ENCODE measurements at regions not wholly inside any gene's neighbourhood (a gene's known extent, or its start where the extent isn't known, plus 50 kb on each side); places are given as distances from the start of the nearest gene placed in this dataset.

GRCh38 chr4:54554339-54554990 is 103.3 kb upstream of the KIT start:
- no peak for DNase-seq
- no peaks in the 10 kb centered on the region for H3K4me1 Mint-ChIP-seq (ENCODE audit: low read depth)
- H3K27me3 Mint-ChIP-seq (ENCODE audit: low read depth): no peaks in the 10 kb centered on the region
- H3K4me3 Mint-ChIP-seq: no peak overlapping the region
- no peaks in the 10 kb centered on the region for H3K9me3 Mint-ChIP-seq
- no peak for ATAC-seq
- no peaks in the 10 kb centered on the region for H3K36me3 Mint-ChIP-seq (ENCODE audit: insufficient read depth)

GRCh38 chr4:54556051-54556450 is 101.7 kb upstream of the KIT start:
- no peaks in the 10 kb centered on the region for H3K9me3 Mint-ChIP-seq
- no peak overlapping the region for H3K4me3 Mint-ChIP-seq
- H3K36me3 Mint-ChIP-seq (ENCODE audit: insufficient read depth): no peaks in the 10 kb centered on the region
- DNase-seq (no peak), ATAC-seq (no peak)
- no peaks in the 10 kb centered on the region for H3K27me3 Mint-ChIP-seq (ENCODE audit: low read depth)
- no peaks in the 10 kb centered on the region for H3K4me1 Mint-ChIP-seq (ENCODE audit: low read depth)

- Mint-ChIP-seq H3K9me3 (no peaks in the 10 kb centered on the region), H3K4me3 (no peak overlapping the region), H3K36me3 (ENCODE audit: insufficient read depth) (no peaks in the 10 kb centered on the region), H3K27me3 (ENCODE audit: low read depth) (no peaks in the 10 kb centered on the region), H3K4me1 (ENCODE audit: low read depth) (no peaks in the 10 kb centered on the region)
- DNase-seq: no peak
- no peak for ATAC-seq
These were observed 101.2 kb upstream of the KIT start for GRCh38 chr4:54556587-54556986.

GRCh38 chr4:54558889-54559677 is 98.7 kb upstream of the KIT start:
- no peak for DNase-seq
- Mint-ChIP-seq H3K36me3 (ENCODE audit: insufficient read depth) (no peaks in the 10 kb centered on the region), H3K9me3 (no peaks in the 10 kb centered on the region), H3K4me3 (no peak overlapping the region), H3K27me3 (ENCODE audit: low read depth) (no peaks in the 10 kb centered on the region), H3K4me1 (ENCODE audit: low read depth) (no peaks in the 10 kb centered on the region)
- ATAC-seq: no peak

GRCh38 chr4:54560513-54560912 is 97.2 kb upstream of the KIT start:
- no peak overlapping the region for H3K4me3 Mint-ChIP-seq
- no peaks in the 10 kb centered on the region for H3K4me1 Mint-ChIP-seq (ENCODE audit: low read depth)
- H3K27me3 Mint-ChIP-seq (ENCODE audit: low read depth): no peaks in the 10 kb centered on the region
- H3K9me3 Mint-ChIP-seq: no peaks in the 10 kb centered on the region
- no peak for DNase-seq
- H3K36me3 Mint-ChIP-seq (ENCODE audit: insufficient read depth): no peaks in the 10 kb centered on the region
- ATAC-seq: no peak

- no peaks in the 10 kb centered on the region for H3K27me3 Mint-ChIP-seq (ENCODE audit: low read depth)
- H3K4me3 Mint-ChIP-seq: no peak overlapping the region
- no peaks in the 10 kb centered on the region for H3K9me3 Mint-ChIP-seq
- DNase-seq: no peak
- H3K4me1 Mint-ChIP-seq (ENCODE audit: low read depth): peaks cover 8% of the 10 kb centered on the region
- no peaks in the 10 kb centered on the region for H3K36me3 Mint-ChIP-seq (ENCODE audit: insufficient read depth)
- no peak for ATAC-seq
These were observed 95.8 kb upstream of the KIT start for GRCh38 chr4:54561940-54562339.

GRCh38 chr4:54566608-54567007 is 91.1 kb upstream of the KIT start:
- no peaks in the 10 kb centered on the region for H3K36me3 Mint-ChIP-seq (ENCODE audit: insufficient read depth)
- ATAC-seq (no peak), DNase-seq (no peak)
- no peaks in the 10 kb centered on the region for H3K9me3 Mint-ChIP-seq
- no peak overlapping the region for H3K4me3 Mint-ChIP-seq
- peaks cover 1% of the 10 kb centered on the region for H3K27me3 Mint-ChIP-seq (ENCODE audit: low read depth)
- H3K4me1 Mint-ChIP-seq (ENCODE audit: low read depth): peaks cover 8% of the 10 kb centered on the region

GRCh38 chr4:54567327-54567726 is 90.4 kb upstream of the KIT start:
- H3K4me1 Mint-ChIP-seq (ENCODE audit: low read depth): peaks cover 8% of the 10 kb centered on the region
- peaks cover 1% of the 10 kb centered on the region for H3K27me3 Mint-ChIP-seq (ENCODE audit: low read depth)
- H3K9me3 Mint-ChIP-seq: no peaks in the 10 kb centered on the region
- DNase-seq: no peak
- H3K4me3 Mint-ChIP-seq: no peak overlapping the region
- H3K36me3 Mint-ChIP-seq (ENCODE audit: insufficient read depth): no peaks in the 10 kb centered on the region
- no peak for ATAC-seq

- Mint-ChIP-seq H3K36me3 (ENCODE audit: insufficient read depth) (no peaks in the 10 kb centered on the region), H3K9me3 (no peaks in the 10 kb centered on the region), H3K27me3 (ENCODE audit: low read depth) (peaks cover 1% of the 10 kb centered on the region), H3K4me3 (no peak overlapping the region), H3K4me1 (ENCODE audit: low read depth) (peaks cover 8% of the 10 kb centered on the region)
- DNase-seq (no peak), ATAC-seq (peak in 1 of 2 donors; percentile 18)
These were observed 89.6 kb upstream of the KIT start for GRCh38 chr4:54568184-54568583.

- H3K9me3 Mint-ChIP-seq: no peaks in the 10 kb centered on the region
- no peak overlapping the region for H3K4me3 Mint-ChIP-seq
- peaks cover 1% of the 10 kb centered on the region for H3K27me3 Mint-ChIP-seq (ENCODE audit: low read depth)
- peaks cover 8% of the 10 kb centered on the region for H3K4me1 Mint-ChIP-seq (ENCODE audit: low read depth)
- H3K36me3 Mint-ChIP-seq (ENCODE audit: insufficient read depth): no peaks in the 10 kb centered on the region
- DNase-seq (no peak), ATAC-seq (no peak)
These were observed 86.9 kb upstream of the KIT start for GRCh38 chr4:54570822-54571221.

- Mint-ChIP-seq H3K27me3 (ENCODE audit: low read depth) (peaks cover 1% of the 10 kb centered on the region), H3K36me3 (ENCODE audit: insufficient read depth) (no peaks in the 10 kb centered on the region), H3K4me1 (ENCODE audit: low read depth) (peaks cover 4% of the 10 kb centered on the region), H3K4me3 (no peak overlapping the region), H3K9me3 (no peaks in the 10 kb centered on the region)
- ATAC-seq (no peak), DNase-seq (no peak)
These were observed 86.2 kb upstream of the KIT start for GRCh38 chr4:54571293-54572151.

GRCh38 chr4:54572152-54572542 is 85.6 kb upstream of the KIT start:
- Mint-ChIP-seq H3K36me3 (ENCODE audit: insufficient read depth) (no peaks in the 10 kb centered on the region), H3K27me3 (ENCODE audit: low read depth) (peaks cover 1% of the 10 kb centered on the region), H3K9me3 (no peaks in the 10 kb centered on the region), H3K4me1 (ENCODE audit: low read depth) (no peaks in the 10 kb centered on the region), H3K4me3 (no peak overlapping the region)
- DNase-seq: no peak
- no peak for ATAC-seq

GRCh38 chr4:54574500-54574899 is 83.3 kb upstream of the KIT start:
- Mint-ChIP-seq H3K36me3 (ENCODE audit: insufficient read depth) (no peaks in the 10 kb centered on the region), H3K4me3 (no peak overlapping the region)
- no peak for ATAC-seq

GRCh38 chr4:54575919-54576318 is 81.8 kb upstream of the KIT start:
- no peaks in the 10 kb centered on the region for H3K36me3 Mint-ChIP-seq (ENCODE audit: insufficient read depth)
- no peaks in the 10 kb centered on the region for H3K9me3 Mint-ChIP-seq
- ATAC-seq (no peak), DNase-seq (no peak)
- H3K4me3 Mint-ChIP-seq: no peak overlapping the region
- no peaks in the 10 kb centered on the region for H3K27me3 Mint-ChIP-seq (ENCODE audit: low read depth)
- no peaks in the 10 kb centered on the region for H3K4me1 Mint-ChIP-seq (ENCODE audit: low read depth)

More at GRCh38 chr4:54574500-54574899, 83.3 kb upstream of the KIT start:
- Mint-ChIP-seq H3K9me3 (no peaks in the 10 kb centered on the region), H3K27me3 (ENCODE audit: low read depth) (peaks cover 1% of the 10 kb centered on the region), H3K4me1 (ENCODE audit: low read depth) (no peaks in the 10 kb centered on the region)
- DNase-seq: no peak
